Endothelial cell of umbilical vein (primary cell): ENCODE measurements at regions not wholly inside any gene's neighbourhood (a gene's known extent, or its start where the extent isn't known, plus 50 kb on each side); places are given as distances from the start of the nearest gene placed in this dataset.

Experiments used
- BruUV-seq: library from RNA; stranded (reverse); fragments of 400-500 nt; replicated peaks from 2 replicates; lab custom pipeline; 2021; lab: Mats Ljungman, UMichigan
- CTCF ChIA-PET: fragments of 300-600, 350-600 bp; sonication (Branson Sonifier 250); formaldehyde crosslinking; loops from one replicate; lab custom pipeline; 2021; ENCODE audit warnings: antibody characterized with exemption, inconsistent platforms; lab: Charles Lee
- POLR2A ChIA-PET: fragments of 300-600, 350-600 bp; sonication (Branson Sonifier 250); formaldehyde crosslinking; loops from one replicate; lab custom pipeline; 2021; ENCODE audit warnings: antibody characterized with exemption, inconsistent platforms; lab: Charles Lee
- DNase-seq: peaks from one replicate; pipeline ENCODE4 v3.0.0-alpha.2; 2011; ENCODE audit warnings: low read depth, low spot score
- FAIRE-seq: peaks from 2 replicates; lab custom pipeline; 2011; peaks lifted over from hg19 to GRCh38; lab: Jason Lieb, UNC
- H2AFZ ChIP-seq: 2 replicates; pipeline ENCODE4 v1.6.0; 2012; ENCODE audit warnings: low read depth, low read length, control low read depth, inconsistent platforms
- H3K27ac ChIP-seq: 2 replicates; pipeline ENCODE4 v1.5.1; 2011; ENCODE audit warnings: low read depth, mild to moderate bottlenecking, control low read depth, low read length, moderate library complexity; ENCODE audit not compliant: insufficient read depth
- H3K27me3 ChIP-seq, 2 experiments: 2 replicates each; pipeline versions ENCODE4 v1.6.0 to v1.6.1; 2011; ENCODE audit warnings: low read length in 2 of 2, mixed read lengths in 1 of 2; ENCODE audit not compliant: control insufficient read depth in 2 of 2, insufficient read depth in 2 of 2
- H3K36me3 ChIP-seq, 2 experiments: 2 replicates in 1 of 2; 3 replicates in 1 of 2; pipeline ENCODE4 v1.5.1; 2011; ENCODE audit warnings: low read length in 2 of 2, mild to moderate bottlenecking in 1 of 2, moderate library complexity in 1 of 2; ENCODE audit not compliant: control insufficient read depth in 2 of 2, insufficient read depth in 2 of 2; ENCODE audit errors: extremely low read depth in 1 of 2
- H3K4me1 ChIP-seq: 3 replicates; pipeline ENCODE4 v1.5.1; 2011; ENCODE audit warnings: mild to moderate bottlenecking, low read length; ENCODE audit not compliant: control insufficient read depth, insufficient read depth; ENCODE audit errors: extremely low read depth
- H3K4me2 ChIP-seq: 2 replicates; pipeline ENCODE4 v1.6.1; 2011; ENCODE audit warnings: low read length, control low read depth, mixed read lengths; ENCODE audit not compliant: insufficient read depth
- H3K4me3 ChIP-seq, 3 experiments: fragments of 200-600 bp in 1 of 3; sonication (generic), shearing (Covaris generic) in 1 of 3; replicated peaks in 1 of 3; 2 replicates each; pipeline ENCODE4 v1.5.1; 2011 to 2016; ENCODE audit warnings: control low read depth in 3 of 3, low read length in 3 of 3, mild to moderate bottlenecking in 2 of 3, inconsistent platforms in 1 of 3, low read depth in 1 of 3, moderate library complexity in 1 of 3; ENCODE audit not compliant: insufficient read depth in 1 of 3
- H3K79me2 ChIP-seq: 2 replicates; pipeline ENCODE4 v1.6.0; 2012; ENCODE audit warnings: low read length, inconsistent platforms; ENCODE audit not compliant: control insufficient read depth, insufficient read depth
- H3K9ac ChIP-seq: replicated peaks from 2 replicates; pipeline ENCODE3; 2011; ENCODE audit warnings: low read length, control low read depth; ENCODE audit not compliant: insufficient read depth; ENCODE audit errors: extremely low read depth
- H3K9me1 ChIP-seq: replicated peaks from 3 replicates; pipeline ENCODE4 v1.6.0; 2011; ENCODE audit warnings: mild to moderate bottlenecking, low read length; ENCODE audit not compliant: control insufficient read depth, insufficient read depth; ENCODE audit errors: extremely low read depth
- H3K9me3 ChIP-seq: replicated peaks from 2 replicates; pipeline ENCODE4 v1.5.1; 2012; ENCODE audit warnings: low read length, inconsistent platforms; ENCODE audit not compliant: control insufficient read depth, insufficient read depth
- H4K20me1 ChIP-seq: replicated peaks from 2 replicates; pipeline ENCODE3; 2011; ENCODE audit warnings: mild to moderate bottlenecking, low read length; ENCODE audit not compliant: control insufficient read depth, insufficient read depth; ENCODE audit errors: extremely low read depth
- CTCF ChIP-seq, 2 donors: IDR thresholded peaks; 1 replicate in 1 of 2; 2 replicates in 1 of 2; pipeline ENCODE4 v1.5.1; 2011; ENCODE audit warnings: low read length in 2 of 2, mild to moderate bottlenecking in 2 of 2, moderate library complexity in 2 of 2, control low read depth in 1 of 2, inconsistent platforms in 1 of 2, low read depth in 1 of 2; ENCODE audit not compliant: insufficient read depth in 1 of 2; ENCODE audit errors: extremely low read depth in 1 of 2
- EZH2 ChIP-seq: IDR thresholded peaks from 2 replicates; pipeline ENCODE4 v1.6.1; 2012; ENCODE audit warnings: borderline replicate concordance, low read depth, mild to moderate bottlenecking, moderate library complexity, low read length, inconsistent platforms; ENCODE audit not compliant: severe bottlenecking
- MAX ChIP-seq: IDR thresholded peaks from 2 replicates; pipeline ENCODE4 v1.6.1; 2011; ENCODE audit not compliant: insufficient read depth, insufficient read length
- dilution Hi-C: fragments of 300-500 bp; cut with MboI; formaldehyde crosslinking; loops from one replicate; pipeline ENCODE4 v1.15.0; 2019; ENCODE audit warnings: low sequenced_read_pairs; ENCODE audit not compliant: extremely low pct_ligation_motif_present
- intact Hi-C: fragments of 100-400 bp; cut with micrococcal nuclease; formaldehyde crosslinking; loops from one replicate; pipeline ENCODE4 v1.10.0; 2022

- CTCF ChIA-PET, result no interaction called here
- FAIRE-seq, result no peak
Measured at GRCh38 chr6:21442874-21443273, 150.7 kb upstream of the SOX4 start.

More at GRCh38 chr6:21442874-21443273, 150.7 kb upstream of the SOX4 start:
- Histone ChIP-seq H3K9ac (no peak overlapping the region), H3K79me2 (no peaks in the 10 kb centered on the region), H3K9me3 (no peaks in the 10 kb centered on the region), H3K4me3 (no peak overlapping the region), H3K9me1 (no peaks in the 10 kb centered on the region), H3K36me3 (no peaks in the 10 kb centered on the region), H3K4me1 (no peaks in the 10 kb centered on the region), H2AFZ (no peak overlapping the region), H4K20me1 (no peaks in the 10 kb centered on the region), H3K27ac (no peak overlapping the region), H3K27me3 (peaks cover 0 to 1% of the 10 kb centered on the region in 2 experiments), H3K4me2 (no peak overlapping the region)
- BruUV-seq, result no TSS peak
- TF ChIP-seq EZH2 (no peak), MAX (no peak), CTCF (IDR thresholded peaks at IDR 0.05; ENCODE audit: extremely low read depth in 1 of 2, insufficient read depth in 1 of 2, low read depth in 1 of 2, low read length in 2 of 2) (no peak)
- POLR2A ChIA-PET, result no interaction called here
- intact Hi-C loops (no loop called here), dilution Hi-C loops (no loop called here)
- no peak for DNase-seq
